ENCODE measurements at regions not wholly inside any gene's neighbourhood (a gene's known extent, or its start where the extent isn't known, plus 50 kb on each side); places are given as distances from the start of the nearest gene placed in this dataset.

GRCh38 chr4:177079327-177079726, 230.3 kb upstream of the NEIL3 start:
- Histone ChIP-seq H3K27ac (no peak overlapping the region), H3K27me3 (ENCODE audit: control insufficient read depth, insufficient read depth, low read length) (no peaks in the 10 kb centered on the region), H3K4me1 (no peaks in the 10 kb centered on the region), H3K4me3 (ENCODE audit: low read depth, low read length) (no peak overlapping the region), H3K4me2 (ENCODE audit: low read length) (no peak overlapping the region), H3K9ac (no peak overlapping the region), H3K79me2 (no peaks in the 10 kb centered on the region), H2AFZ (no peak overlapping the region), H3K9me3 (ENCODE audit: control insufficient read depth, low read length) (no peaks in the 10 kb centered on the region), H3K36me3 (ENCODE audit: control insufficient read depth, insufficient read depth, low read length) (no peaks in the 10 kb centered on the region)
- no peak for TF ChIP-seq CTCF (IDR thresholded peaks at IDR 0.05)

DNA sequence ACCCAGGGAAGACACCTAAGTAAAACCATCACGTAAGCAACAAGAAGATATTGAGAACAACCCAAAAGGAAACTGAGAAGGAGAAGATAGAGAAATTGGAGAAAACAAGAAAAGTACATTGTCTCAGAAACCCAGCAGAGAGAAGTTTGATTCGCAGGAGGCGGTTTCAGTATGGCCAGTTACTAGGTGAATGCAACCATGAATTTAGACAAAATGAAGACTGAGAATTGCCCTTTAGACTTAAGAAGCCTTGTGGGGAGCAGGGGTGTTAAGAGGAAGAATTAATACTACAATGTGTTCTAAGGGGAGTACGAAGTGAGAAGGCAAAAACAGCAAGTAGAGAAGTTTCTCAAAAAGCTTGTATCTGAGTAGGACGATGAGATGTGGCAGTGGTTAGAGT, 229.3 kb upstream of the NEIL3 start:
- H3K36me3 ChIP-seq (ENCODE audit: control insufficient read depth, insufficient read depth, low read length) = no peaks in the 10 kb centered on the region
- no peak overlapping the region for H2AFZ ChIP-seq
- no peaks in the 10 kb centered on the region for H3K9me3 ChIP-seq (ENCODE audit: control insufficient read depth, low read length)
- no peak overlapping the region for H3K27ac ChIP-seq
- H3K79me2 ChIP-seq = no peaks in the 10 kb centered on the region
- no peaks in the 10 kb centered on the region for H3K4me1 ChIP-seq
- H3K27me3 ChIP-seq (ENCODE audit: control insufficient read depth, insufficient read depth, low read length) = no peaks in the 10 kb centered on the region
- no peak overlapping the region for H3K4me2 ChIP-seq (ENCODE audit: low read length)
- H3K4me3 ChIP-seq (ENCODE audit: low read depth, low read length) = no peak overlapping the region
- H3K9ac ChIP-seq = no peak overlapping the region
- TF ChIP-seq CTCF (IDR thresholded peaks at IDR 0.05) = no peak

- H2AFZ ChIP-seq = no peak overlapping the region
- H3K27me3 ChIP-seq (ENCODE audit: control insufficient read depth, insufficient read depth, low read length) = no peaks in the 10 kb centered on the region
- H3K4me2 ChIP-seq (ENCODE audit: low read length) = no peak overlapping the region
- no peak overlapping the region for H3K9ac ChIP-seq
- no peaks in the 10 kb centered on the region for H3K36me3 ChIP-seq (ENCODE audit: control insufficient read depth, insufficient read depth, low read length)
- TF ChIP-seq CTCF (IDR thresholded peaks at IDR 0.05) = no peak
- no peaks in the 10 kb centered on the region for H3K9me3 ChIP-seq (ENCODE audit: control insufficient read depth, low read length)
- H3K4me1 ChIP-seq = no peaks in the 10 kb centered on the region
- no peak overlapping the region for H3K27ac ChIP-seq
- H3K4me3 ChIP-seq (ENCODE audit: low read depth, low read length) = no peak overlapping the region
- H3K79me2 ChIP-seq = no peaks in the 10 kb centered on the region
Observed at GRCh38 chr4:177087060-177087459, 222.6 kb upstream of the NEIL3 start.

- H3K9ac ChIP-seq = no peak overlapping the region
- no peak for TF ChIP-seq CTCF (IDR thresholded peaks at IDR 0.05)
- no peak overlapping the region for H2AFZ ChIP-seq
- no peaks in the 10 kb centered on the region for H3K79me2 ChIP-seq
- no peak overlapping the region for H3K4me3 ChIP-seq (ENCODE audit: low read depth, low read length)
- H3K4me1 ChIP-seq = no peaks in the 10 kb centered on the region
- H3K9me3 ChIP-seq (ENCODE audit: control insufficient read depth, low read length) = no peaks in the 10 kb centered on the region
- no peaks in the 10 kb centered on the region for H3K27me3 ChIP-seq (ENCODE audit: control insufficient read depth, insufficient read depth, low read length)
- H3K36me3 ChIP-seq (ENCODE audit: control insufficient read depth, insufficient read depth, low read length) = no peaks in the 10 kb centered on the region
- H3K27ac ChIP-seq = no peak overlapping the region
- H3K4me2 ChIP-seq (ENCODE audit: low read length) = no peak overlapping the region
Observed at GRCh38 chr4:177087499-177087898, 222.2 kb upstream of the NEIL3 start.

- Histone ChIP-seq H3K4me3 (ENCODE audit: low read depth, low read length) (no peak overlapping the region), H2AFZ (no peak overlapping the region), H3K4me2 (ENCODE audit: low read length) (no peak overlapping the region), H3K27me3 (ENCODE audit: control insufficient read depth, insufficient read depth, low read length) (no peaks in the 10 kb centered on the region), H3K36me3 (ENCODE audit: control insufficient read depth, insufficient read depth, low read length) (no peaks in the 10 kb centered on the region), H3K4me1 (no peaks in the 10 kb centered on the region), H3K9me3 (ENCODE audit: control insufficient read depth, low read length) (no peaks in the 10 kb centered on the region), H3K27ac (no peak overlapping the region), H3K9ac (no peak overlapping the region), H3K79me2 (no peaks in the 10 kb centered on the region)
- no peak for TF ChIP-seq CTCF (IDR thresholded peaks at IDR 0.05)
Observed at GRCh38 chr4:177091515-177091914, 218.2 kb upstream of the NEIL3 start.

Measured in parathyroid adenoma (tissue), 2 donors.